Fibroblast of lung (primary cell): ENCODE measurements at regions not wholly inside any gene's neighbourhood (a gene's known extent, or its start where the extent isn't known, plus 50 kb on each side); places are given as distances from the start of the nearest gene placed in this dataset.
"Not testable (repeated sequence)": the region's sequence is repeated elsewhere in the genome, so short reads cannot be mapped to it uniquely, and the experiment has no call there.

Experiments used
- DNase-seq, 2 donors: peaks; one replicate each; pipeline versions ENCODE4 v3.0.0 to v3.0.0-alpha.2; 2010; ENCODE audit warnings: low read depth in 2 of 2
- H2AFZ ChIP-seq: 2 replicates; pipeline ENCODE4 v1.5.1; 2012; ENCODE audit warnings: low read length, control low read depth, inconsistent platforms
- H3K27ac ChIP-seq: 2 replicates; pipeline ENCODE4 v1.5.1; 2011; ENCODE audit warnings: low read length, control low read depth; ENCODE audit not compliant: insufficient read depth
- H3K27me3 ChIP-seq: 2 replicates; pipeline ENCODE4 v1.5.1; 2011; ENCODE audit warnings: mild to moderate bottlenecking, low read length; ENCODE audit not compliant: control insufficient read depth, insufficient read depth
- H3K36me3 ChIP-seq: 2 replicates; pipeline ENCODE4 v1.5.1; 2011; ENCODE audit warnings: low read length; ENCODE audit not compliant: control insufficient read depth, insufficient read depth
- H3K4me1 ChIP-seq: 2 replicates; pipeline ENCODE4 v1.5.1; 2011; ENCODE audit warnings: low read length; ENCODE audit not compliant: control insufficient read depth, insufficient read depth; ENCODE audit errors: extremely low read depth
- H3K4me2 ChIP-seq: 2 replicates; pipeline ENCODE4 v1.5.1; 2011; ENCODE audit warnings: low read length, control low read depth; ENCODE audit not compliant: insufficient read depth; ENCODE audit errors: extremely low read depth
- H3K4me3 ChIP-seq, 4 experiments: fragments of 200-600 bp in 1 of 4; sonication (generic) in 1 of 4; replicated peaks in 1 of 4; 2 replicates each; pipeline ENCODE4 v1.5.1; 2011 to 2016; ENCODE audit warnings: low read length in 4 of 4, low read depth in 3 of 4, mild to moderate bottlenecking in 3 of 4, control low read depth in 2 of 4, inconsistent platforms in 1 of 4, mixed read lengths in 1 of 4; ENCODE audit not compliant: insufficient read depth in 1 of 4; ENCODE audit errors: control extremely low read depth in 1 of 4
- H3K79me2 ChIP-seq: 2 replicates; pipeline ENCODE4 v1.5.1; 2012; ENCODE audit warnings: mild to moderate bottlenecking, low read length, inconsistent platforms; ENCODE audit not compliant: control insufficient read depth, insufficient read depth
- H3K9ac ChIP-seq: 2 replicates; pipeline ENCODE4 v1.5.1; 2011; ENCODE audit warnings: mild to moderate bottlenecking, low read length, control low read depth; ENCODE audit not compliant: insufficient read depth
- H3K9me3 ChIP-seq: 2 replicates; pipeline ENCODE4 v1.5.1; 2012; ENCODE audit warnings: low read depth, low read length; ENCODE audit not compliant: control insufficient read depth, insufficient read depth
- H4K20me1 ChIP-seq: 2 replicates; pipeline ENCODE4 v1.5.1; 2011; ENCODE audit warnings: low read length; ENCODE audit not compliant: control insufficient read depth, insufficient read depth; ENCODE audit errors: extremely low read depth
- EZH2 ChIP-seq: IDR thresholded peaks from 2 replicates; pipeline ENCODE4 v1.5.1; 2012; ENCODE audit warnings: low read length, control low read depth, mild to moderate bottlenecking; ENCODE audit errors: missing control alignments
- TF ChIP-seq, protein P1 (sequence below), 2 donors: IDR thresholded peaks in 1 of 2; conservative IDR thresholded peaks in 1 of 2; 1 replicate in 1 of 2; 2 replicates in 1 of 2; pipeline ENCODE4 v1.5.1; 2011 to 2012; ENCODE audit warnings: low read length in 2 of 2, control low read depth in 1 of 2, inconsistent platforms in 1 of 2, low read depth in 1 of 2, mild to moderate bottlenecking in 1 of 2

DNA sequence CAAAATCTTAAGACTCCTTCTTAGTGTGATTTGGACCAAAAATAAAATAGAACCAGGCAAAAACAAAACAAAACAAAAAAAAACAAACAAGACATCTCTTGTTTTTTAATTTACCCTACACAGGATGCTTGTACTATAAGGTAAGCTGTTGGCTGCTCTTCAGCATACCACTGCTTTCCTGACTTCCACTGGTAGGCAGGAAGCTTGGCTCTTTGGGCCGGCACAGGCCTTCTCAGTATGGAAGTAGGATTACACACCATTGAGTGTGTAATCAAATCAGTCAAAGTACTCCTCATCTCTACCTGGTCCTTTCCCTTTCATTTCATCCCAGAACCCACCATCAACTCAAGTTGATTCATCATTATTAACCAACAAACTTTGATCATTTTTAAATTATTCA, 61.9 kb upstream of the RGS1 start:
- Histone ChIP-seq H2AFZ (no peak overlapping the region), H3K4me1 (no peaks in the 10 kb centered on the region)

DNA sequence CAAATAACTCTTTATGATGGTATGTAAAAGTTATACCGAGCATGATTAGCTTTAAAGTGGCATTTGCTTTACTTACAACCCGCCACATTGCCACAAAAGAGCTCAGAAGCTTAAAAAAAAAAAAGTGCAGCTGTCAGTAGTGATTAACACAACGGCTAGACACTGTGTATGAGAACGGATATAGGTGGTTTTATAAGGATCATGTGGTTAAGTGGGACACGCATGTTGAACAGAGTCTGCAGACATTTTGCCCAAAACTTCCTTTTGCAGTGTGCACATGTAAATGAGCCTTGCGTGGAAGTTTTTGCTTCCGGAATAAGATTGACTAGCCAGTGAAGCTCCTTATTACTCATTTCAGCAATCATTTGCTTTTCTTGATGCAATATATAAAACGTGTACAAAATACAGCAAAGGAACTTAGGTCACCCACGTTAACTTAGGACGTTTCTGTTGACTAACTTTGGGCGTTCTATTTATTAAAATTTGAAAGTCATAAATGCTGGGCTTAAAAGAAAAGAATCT, 58.7 kb upstream of the RGS1 start:
- Histone ChIP-seq H3K27me3 (no peaks in the 10 kb centered on the region), H3K9ac (no peak overlapping the region), H3K4me2 (no peak overlapping the region), H2AFZ (no peak overlapping the region), H3K79me2 (no peaks in the 10 kb centered on the region), H3K9me3 (no peaks in the 10 kb centered on the region), H4K20me1 (no peaks in the 10 kb centered on the region), H3K36me3 (no peaks in the 10 kb centered on the region), H3K4me3 (no peak overlapping the region), H3K4me1 (no peaks in the 10 kb centered on the region), H3K27ac (no peak overlapping the region)
- peak in 1 of 2 donors; percentile 68 for DNase-seq
- TF ChIP-seq EZH2: no peak
- TF ChIP-seq, protein P1, sequence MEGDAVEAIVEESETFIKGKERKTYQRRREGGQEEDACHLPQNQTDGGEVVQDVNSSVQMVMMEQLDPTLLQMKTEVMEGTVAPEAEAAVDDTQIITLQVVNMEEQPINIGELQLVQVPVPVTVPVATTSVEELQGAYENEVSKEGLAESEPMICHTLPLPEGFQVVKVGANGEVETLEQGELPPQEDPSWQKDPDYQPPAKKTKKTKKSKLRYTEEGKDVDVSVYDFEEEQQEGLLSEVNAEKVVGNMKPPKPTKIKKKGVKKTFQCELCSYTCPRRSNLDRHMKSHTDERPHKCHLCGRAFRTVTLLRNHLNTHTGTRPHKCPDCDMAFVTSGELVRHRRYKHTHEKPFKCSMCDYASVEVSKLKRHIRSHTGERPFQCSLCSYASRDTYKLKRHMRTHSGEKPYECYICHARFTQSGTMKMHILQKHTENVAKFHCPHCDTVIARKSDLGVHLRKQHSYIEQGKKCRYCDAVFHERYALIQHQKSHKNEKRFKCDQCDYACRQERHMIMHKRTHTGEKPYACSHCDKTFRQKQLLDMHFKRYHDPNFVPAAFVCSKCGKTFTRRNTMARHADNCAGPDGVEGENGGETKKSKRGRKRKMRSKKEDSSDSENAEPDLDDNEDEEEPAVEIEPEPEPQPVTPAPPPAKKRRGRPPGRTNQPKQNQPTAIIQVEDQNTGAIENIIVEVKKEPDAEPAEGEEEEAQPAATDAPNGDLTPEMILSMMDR (conservative IDR thresholded peaks at IDR 0.05 in 1 of 2, IDR thresholded peaks at IDR 0.05 in 1 of 2; ENCODE audit: low read depth in 1 of 2, low read length in 2 of 2): no peak

More for the DNA sequence above, 61.9 kb upstream of the RGS1 start:
- no peak for DNase-seq
- H3K79me2 ChIP-seq: no peaks in the 10 kb centered on the region
- H3K9me3 ChIP-seq: no peaks in the 10 kb centered on the region
- no peaks in the 10 kb centered on the region for H3K27me3 ChIP-seq
- no peak overlapping the region for H3K9ac ChIP-seq
- no peaks in the 10 kb centered on the region for H3K36me3 ChIP-seq
- no peak overlapping the region for H3K4me3 ChIP-seq
- H3K27ac ChIP-seq: no peak overlapping the region
- TF ChIP-seq, protein P1 (conservative IDR thresholded peaks at IDR 0.05 in 1 of 2, IDR thresholded peaks at IDR 0.05 in 1 of 2; ENCODE audit: low read depth in 1 of 2, low read length in 2 of 2): no peak
- no peak for TF ChIP-seq EZH2
- H4K20me1 ChIP-seq: no peaks in the 10 kb centered on the region
- H3K4me2 ChIP-seq: no peak overlapping the region

DNA sequence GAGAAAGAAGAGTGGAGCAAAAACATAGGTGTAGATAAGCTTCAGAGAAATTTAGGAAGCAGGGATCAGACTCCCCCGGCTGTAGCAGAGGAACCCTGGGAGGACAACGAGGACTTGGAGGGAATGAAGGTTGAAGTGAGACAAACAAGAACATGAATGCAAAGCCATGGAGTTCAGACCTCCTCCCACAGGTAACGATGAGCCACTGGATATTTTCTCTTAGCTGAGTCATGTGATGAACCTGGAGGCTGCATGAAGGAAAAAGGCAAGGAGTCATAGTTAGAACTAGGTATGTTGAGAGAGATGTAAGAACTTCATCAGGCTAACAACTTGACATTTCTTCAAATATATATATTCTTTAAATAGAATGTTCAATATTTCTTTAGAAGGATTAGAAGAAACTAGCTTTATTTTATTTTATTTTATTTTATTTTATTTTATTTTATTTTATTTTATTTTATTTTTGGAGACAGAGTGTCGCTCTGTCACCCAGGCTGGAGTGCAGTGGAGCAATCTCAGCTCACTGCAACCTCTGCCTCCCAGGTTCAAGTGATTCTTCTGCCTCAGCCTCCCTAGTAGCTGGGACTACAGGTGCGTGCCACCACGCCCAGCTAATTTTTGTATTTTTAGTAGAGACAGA, 57.7 kb upstream of the RGS1 start:
- H3K27ac ChIP-seq, H4K20me1 ChIP-seq, H3K27me3 ChIP-seq, H2AFZ ChIP-seq, H3K79me2 ChIP-seq, H3K4me2 ChIP-seq, H3K4me1 ChIP-seq, H3K9me3 ChIP-seq, H3K4me3 ChIP-seq, DNase-seq, H3K36me3 ChIP-seq, H3K9ac ChIP-seq: not testable (repeated sequence)
